ENCODE measurements at regions not wholly inside any gene's neighbourhood (a gene's known extent, or its start where the extent isn't known, plus 50 kb on each side); places are given as distances from the start of the nearest gene placed in this dataset.

GRCh38 chr2:196444442-196444841 lies 195.1 kb upstream of the CCDC150 start:
- TF ChIP-seq POLR2A (IDR thresholded peaks at IDR 0.05): no peak
- TF ChIP-seq CTCF (IDR thresholded peaks at IDR 0.05): no peak
- no peak for TF ChIP-seq POLR2AphosphoS5 (IDR thresholded peaks at IDR 0.05)
